ENCODE measurements at regions not wholly inside any gene's neighbourhood (a gene's known extent, or its start where the extent isn't known, plus 50 kb on each side); places are given as distances from the start of the nearest gene placed in this dataset.

- no peak for DNase-seq (ENCODE audit: low spot score)
Measured at GRCh38 chrX:149274516-149275105, 230.5 kb downstream of the IDS start.

- no peak for DNase-seq (ENCODE audit: low spot score)
Measured at GRCh38 chrX:149272690-149273463, 232.2 kb downstream of the IDS start.

- peak; percentile 16 for DNase-seq (ENCODE audit: low spot score)
Measured at GRCh38 chrX:149267878-149268813, 237.0 kb downstream of the IDS start.

GRCh38 chrX:149262086-149262485 is 243.0 kb downstream of the IDS start:
- no peak for DNase-seq (ENCODE audit: low spot score)

- DNase-seq (ENCODE audit: low spot score), result no peak
Measured at GRCh38 chrX:149259241-149259640, 245.9 kb downstream of the IDS start.

GRCh38 chrX:149255860-149256259 is 249.2 kb downstream of the IDS start:
- DNase-seq (ENCODE audit: low spot score), result no peak

- no peak for DNase-seq (ENCODE audit: low spot score)
Measured at GRCh38 chrX:149248073-149248625, 257.0 kb downstream of the IDS start.

- peak; percentile 2 for DNase-seq (ENCODE audit: low spot score)
Measured at GRCh38 chrX:149230689-149231088, 274.4 kb downstream of the IDS start.

GRCh38 chrX:149223854-149224253 is 281.3 kb downstream of the IDS start:
- DNase-seq (ENCODE audit: low spot score), result no peak

GRCh38 chrX:149222040-149222439 is 283.1 kb downstream of the IDS start:
- DNase-seq (ENCODE audit: low spot score), result no peak

GRCh38 chrX:149221230-149221629 is 283.9 kb downstream of the IDS start:
- no peak for DNase-seq (ENCODE audit: low spot score)

- no peak for DNase-seq (ENCODE audit: low spot score)
Measured at GRCh38 chrX:149213264-149213663, 291.8 kb downstream of the IDS start.

GRCh38 chrX:149208307-149208706 is 296.8 kb downstream of the IDS start:
- no peak for DNase-seq (ENCODE audit: low spot score)

- no peak for DNase-seq (ENCODE audit: low spot score)
Measured at GRCh38 chrX:149207518-149207917, 297.6 kb downstream of the IDS start.

GRCh38 chrX:149205937-149206336 is 299.2 kb downstream of the IDS start:
- DNase-seq (ENCODE audit: low spot score), result no peak

GRCh38 chrX:149205081-149205480 is 300.0 kb downstream of the IDS start:
- no peak for DNase-seq (ENCODE audit: low spot score)

- no peak for DNase-seq (ENCODE audit: low spot score)
Measured at GRCh38 chrX:149199734-149200133, 305.4 kb downstream of the IDS start.

- no peak for DNase-seq (ENCODE audit: low spot score)
Measured at GRCh38 chrX:149198980-149199732, 305.9 kb downstream of the IDS start.

GRCh38 chrX:149185087-149185486 is 320.0 kb downstream of the IDS start:
- no peak for DNase-seq (ENCODE audit: low spot score)

- no peak for DNase-seq (ENCODE audit: low spot score)
Measured at GRCh38 chrX:149161435-149162088, 343.5 kb downstream of the IDS start.

GRCh38 chrX:149157976-149158375 is 347.1 kb downstream of the IDS start:
- DNase-seq (ENCODE audit: low spot score), result no peak

All from activated CD4-positive, alpha-beta T cell treated with anti-CD3 and anti-CD28 coated beads, Interleukin-2, Interleukin-4, amounts not matched to agents 100 ng/mL and 50 ng/mL, durations not matched to agents 16 hours and 8 hours (primary cell).